ENCODE measurements at regions not wholly inside any gene's neighbourhood (a gene's known extent, or its start where the extent isn't known, plus 50 kb on each side); places are given as distances from the start of the nearest gene placed in this dataset.
"Not testable (repeated sequence)": the region's sequence is repeated elsewhere in the genome, so short reads cannot be mapped to it uniquely, and the experiment has no call there.

- POLR2A ChIA-PET, result no interaction called here
- no peaks in the 10 kb centered on the region for H3K9me2 ChIP-seq (ENCODE audit: insufficient read depth, low read length)
- intact Hi-C loops (cut with micrococcal nuclease; ENCODE audit: unreplicated experiment), result no loop called here
- no peaks in the 10 kb centered on the region for H3K36me3 ChIP-seq (ENCODE audit: insufficient read depth, low read length)
- H3K4me3 ChIP-seq (ENCODE audit: low read depth, low read length, poor library complexity, severe bottlenecking), result no peak overlapping the region
- no peak for DNase-seq (ENCODE audit: low spot score)
- CTCF ChIA-PET (ENCODE audit: unreplicated experiment), result no interaction called here
- H3K9me3 ChIP-seq (ENCODE audit: low read length), result no peaks in the 10 kb centered on the region
- no TSS peak for BruUV-seq (replicated peaks)
- no peak overlapping the region for H3K27ac ChIP-seq (ENCODE audit: low read depth, low read length, poor library complexity, severe bottlenecking)
- H3K4me1 ChIP-seq (ENCODE audit: insufficient read depth, low read length, poor library complexity, severe bottlenecking), result no peaks in the 10 kb centered on the region
- H4K20me1 ChIP-seq (ENCODE audit: insufficient read depth, low read length), result no peaks in the 10 kb centered on the region
- H3K4me2 ChIP-seq (ENCODE audit: low read length), result no peak overlapping the region
- no peak overlapping the region for H2AFZ ChIP-seq (ENCODE audit: low read length)
- H3K79me2 ChIP-seq (ENCODE audit: insufficient read depth, low read depth, low read length), result no peaks in the 10 kb centered on the region
- TF ChIP-seq CTCF (conservative IDR thresholded peaks at IDR 0.05; ENCODE audit: low read length) (no peak), EZH2phosphoT487 (IDR thresholded peaks at IDR 0.05; ENCODE audit: borderline replicate concordance, low read depth, low read length) (no peak)
These were observed 572.6 kb downstream of the TRIB2 start for GRCh38 chr2:13289310-13289709.

GRCh38 chr2:13308478-13308805 is 591.7 kb downstream of the TRIB2 start:
- H3K9me2 ChIP-seq (ENCODE audit: insufficient read depth, low read length); H3K36me3 ChIP-seq (ENCODE audit: insufficient read depth, low read length); H3K4me1 ChIP-seq (ENCODE audit: insufficient read depth, low read length, poor library complexity, severe bottlenecking); H4K20me1 ChIP-seq (ENCODE audit: insufficient read depth, low read length); H3K4me2 ChIP-seq (ENCODE audit: low read length); CTCF ChIA-PET (ENCODE audit: unreplicated experiment); BruUV-seq (replicated peaks); H3K4me3 ChIP-seq (ENCODE audit: low read depth, low read length, poor library complexity, severe bottlenecking); H3K27ac ChIP-seq (ENCODE audit: low read depth, low read length, poor library complexity, severe bottlenecking); H3K79me2 ChIP-seq (ENCODE audit: insufficient read depth, low read depth, low read length); H3K9me3 ChIP-seq (ENCODE audit: low read length); H2AFZ ChIP-seq (ENCODE audit: low read length); DNase-seq (ENCODE audit: low spot score); intact Hi-C loops (cut with micrococcal nuclease; ENCODE audit: unreplicated experiment): not testable (repeated sequence)
- POLR2A ChIA-PET, result interaction anchor here (1.0 to 1.1 kb wide), 2 partner anchors 9 to 11 kb away, joined by 3 read pairs; no protein-coding TSS in a partner anchor

GRCh38 chr2:13308989-13309388 is 592.3 kb downstream of the TRIB2 start:
- Histone ChIP-seq H3K4me3 (ENCODE audit: low read depth, low read length, poor library complexity, severe bottlenecking) (no peak overlapping the region), H3K79me2 (ENCODE audit: insufficient read depth, low read depth, low read length) (no peaks in the 10 kb centered on the region), H3K36me3 (ENCODE audit: insufficient read depth, low read length) (no peaks in the 10 kb centered on the region), H3K4me2 (ENCODE audit: low read length) (no peak overlapping the region), H4K20me1 (ENCODE audit: insufficient read depth, low read length) (no peaks in the 10 kb centered on the region), H3K27ac (ENCODE audit: low read depth, low read length, poor library complexity, severe bottlenecking) (no peak overlapping the region), H3K9me3 (ENCODE audit: low read length) (no peaks in the 10 kb centered on the region), H3K9me2 (ENCODE audit: insufficient read depth, low read length) (no peaks in the 10 kb centered on the region), H2AFZ (ENCODE audit: low read length) (no peak overlapping the region), H3K4me1 (ENCODE audit: insufficient read depth, low read length, poor library complexity, severe bottlenecking) (no peaks in the 10 kb centered on the region)
- ChIA-PET CTCF (ENCODE audit: unreplicated experiment) (no interaction called here), POLR2A (interaction anchor here (1.1 kb wide), 1 partner anchor 11 kb away, joined by 3 read pairs; no protein-coding TSS in a partner anchor)
- BruUV-seq (replicated peaks), result no TSS peak
- no peak for TF ChIP-seq CTCF (conservative IDR thresholded peaks at IDR 0.05; ENCODE audit: low read length)
- TF ChIP-seq EZH2phosphoT487 (IDR thresholded peaks at IDR 0.05; ENCODE audit: borderline replicate concordance, low read depth, low read length), result no peak
- no peak for DNase-seq (ENCODE audit: low spot score)
- intact Hi-C loops (cut with micrococcal nuclease; ENCODE audit: unreplicated experiment), result no loop called here
